ENCODE measurements at regions not wholly inside any gene's neighbourhood (a gene's known extent, or its start where the extent isn't known, plus 50 kb on each side); places are given as distances from the start of the nearest gene placed in this dataset.

DNA sequence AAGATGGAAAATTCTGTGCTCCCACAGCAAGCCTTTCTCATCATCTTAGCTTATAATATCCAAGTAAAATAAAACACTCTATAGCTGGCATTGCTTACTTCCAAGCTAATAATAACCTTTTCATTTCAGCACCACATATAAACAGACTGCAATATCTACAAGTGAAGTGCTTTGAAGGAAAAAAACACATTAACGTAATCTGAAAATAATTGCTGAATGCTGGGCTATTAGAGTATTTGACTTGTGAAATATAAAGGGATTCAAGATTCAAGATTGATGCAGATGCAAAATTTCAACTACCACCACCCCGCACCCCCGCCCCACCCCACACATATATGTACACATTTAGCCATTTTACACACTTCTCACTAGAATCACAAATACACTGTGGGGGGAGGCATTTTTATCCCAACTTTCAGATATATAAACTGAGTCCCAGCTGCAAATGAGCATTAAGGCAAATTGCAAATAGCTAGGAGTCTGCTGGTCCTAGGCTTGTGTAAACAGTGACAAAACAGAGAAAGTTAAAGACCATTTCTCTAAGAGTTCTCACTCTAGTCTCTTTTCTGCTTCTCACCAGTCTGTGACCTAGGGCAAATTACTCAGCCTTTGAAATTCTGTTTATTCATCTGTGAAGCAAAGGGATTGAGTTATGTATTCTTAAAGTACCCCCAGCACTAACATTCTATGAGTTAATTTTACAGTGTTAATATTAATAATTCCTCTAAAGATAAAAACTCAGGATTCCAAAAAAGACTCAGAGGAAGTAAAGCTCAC, 489.4 kb downstream of the PRELID2 start:
- Histone ChIP-seq H3K9ac (no peak overlapping the region), H3K79me2 (ENCODE audit: insufficient read depth) (no peaks in the 10 kb centered on the region), H3K4me2 (ENCODE audit: unreplicated experiment) (no peak overlapping the region), H3K27me3 (replicated peaks; ENCODE audit: insufficient read depth) (no peaks in the 10 kb centered on the region), H3K27ac (no peak overlapping the region), H3K4me3 (no peak overlapping the region), H3F3A (ENCODE audit: insufficient read depth) (peaks cover 10% of the 10 kb centered on the region), H3K9me2 (ENCODE audit: insufficient read depth) (no peaks in the 10 kb centered on the region), H3K9me3 (ENCODE audit: low read depth) (peaks cover 6% of the 10 kb centered on the region), H2AFZ (peak overlapping the region; percentile 30; the same call in 1 of the 2 replicates), H3K36me3 (ENCODE audit: low read depth) (no peaks in the 10 kb centered on the region), H3K4me1 (ENCODE audit: insufficient read depth) (peaks cover 23% of the 10 kb centered on the region), H4K20me1 (ENCODE audit: insufficient read depth) (no peaks in the 10 kb centered on the region)
- in situ Hi-C loops (cut with MboI), result loop anchor here (10.0 kb wide), 1 partner anchor 1141 kb away; no protein-coding TSS in a partner anchor
- no peak for TF ChIP-seq EZH2phosphoT487 (IDR thresholded peaks at IDR 0.05; ENCODE audit: insufficient read depth, low read depth)
- no peak for TF ChIP-seq EZH2 (IDR thresholded peaks at IDR 0.05; ENCODE audit: insufficient read depth, poor library complexity, severe bottlenecking)
- DNase-seq, result peak; percentile 15
- 91 to 95% methylated on average over 2 to 3 of the region's 3 CpGs for WGBS, 2 experiments (ENCODE audit: low coverage in 1 of 2, low lambda C conversion rate in 2 of 2, missing lambda C conversion rate in 2 of 2)

DNA sequence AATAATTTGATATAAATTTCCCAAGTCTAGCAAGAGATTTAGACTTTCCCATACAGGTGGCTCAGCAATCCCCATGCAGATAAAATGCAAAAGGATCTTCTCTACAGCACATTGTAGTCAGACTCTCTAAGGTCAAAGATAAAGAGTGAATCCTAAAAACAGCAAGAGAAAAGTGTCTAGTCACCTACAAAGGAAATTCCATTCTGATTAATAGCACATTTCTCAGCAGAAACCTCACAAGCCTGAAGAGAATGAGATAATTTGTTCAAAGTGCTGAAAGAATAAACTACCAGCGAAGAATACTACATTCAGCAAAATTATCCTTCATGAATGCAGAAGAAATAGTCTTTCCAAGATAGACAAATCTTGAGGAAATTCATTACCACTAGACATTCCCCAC, 493.3 kb downstream of the PRELID2 start:
- Histone ChIP-seq H3K9me3 (ENCODE audit: low read depth) (peaks cover 6% of the 10 kb centered on the region), H3K9me2 (ENCODE audit: insufficient read depth) (no peaks in the 10 kb centered on the region), H3K4me3 (no peak overlapping the region), H3K4me1 (ENCODE audit: insufficient read depth) (peaks cover 14% of the 10 kb centered on the region), H3K36me3 (ENCODE audit: low read depth) (no peaks in the 10 kb centered on the region), H3K27me3 (replicated peaks; ENCODE audit: insufficient read depth) (no peaks in the 10 kb centered on the region), H3K9ac (no peak overlapping the region), H2AFZ (no peak overlapping the region), H3K27ac (no peak overlapping the region), H3K79me2 (ENCODE audit: insufficient read depth) (no peaks in the 10 kb centered on the region), H4K20me1 (ENCODE audit: insufficient read depth) (no peaks in the 10 kb centered on the region), H3F3A (ENCODE audit: insufficient read depth) (peaks cover 10% of the 10 kb centered on the region), H3K4me2 (ENCODE audit: unreplicated experiment) (no peak overlapping the region)
- DNase-seq, result peak; percentile 16
- in situ Hi-C loops (cut with MboI), result loop anchor here (10.0 kb wide), 1 partner anchor 1137 kb away; no protein-coding TSS in a partner anchor
- WGBS, 2 experiments (ENCODE audit: low coverage in 1 of 2, low lambda C conversion rate in 2 of 2, missing lambda C conversion rate in 2 of 2), result 79 to 81% methylated on average over 1 of the region's 1 CpG
- TF ChIP-seq EZH2phosphoT487 (IDR thresholded peaks at IDR 0.05; ENCODE audit: insufficient read depth, low read depth) (no peak), EZH2 (IDR thresholded peaks at IDR 0.05; ENCODE audit: insufficient read depth, poor library complexity, severe bottlenecking) (no peak)

DNA sequence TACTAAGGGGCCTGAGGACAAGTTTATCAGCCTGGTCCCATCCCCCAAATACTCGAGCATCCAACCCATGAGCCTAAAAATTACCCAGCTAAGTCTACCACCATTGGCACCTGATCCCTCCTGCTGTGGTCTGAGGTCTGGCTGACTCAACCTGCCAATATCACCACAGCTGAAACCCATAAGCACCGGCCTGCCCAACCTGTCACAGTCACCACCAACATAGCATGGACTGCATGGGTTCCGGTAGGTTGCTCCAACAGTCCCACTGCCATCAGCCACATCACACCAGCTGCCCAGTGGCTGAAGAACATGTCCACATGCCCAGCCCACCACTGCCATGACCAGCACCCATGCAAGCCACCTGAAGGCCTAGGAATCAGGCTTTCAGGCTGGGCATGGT, 495.0 kb downstream of the PRELID2 start:
- no peaks in the 10 kb centered on the region for H3K36me3 ChIP-seq (ENCODE audit: low read depth)
- no peaks in the 10 kb centered on the region for H3K9me2 ChIP-seq (ENCODE audit: insufficient read depth)
- in situ Hi-C loops (cut with MboI), result loop anchor here (10.0 kb wide), 1 partner anchor 1135 kb away; no protein-coding TSS in a partner anchor
- no peak for TF ChIP-seq EZH2phosphoT487 (IDR thresholded peaks at IDR 0.05; ENCODE audit: insufficient read depth, low read depth)
- TF ChIP-seq EZH2 (IDR thresholded peaks at IDR 0.05; ENCODE audit: insufficient read depth, poor library complexity, severe bottlenecking), result no peak
- WGBS, 2 experiments (ENCODE audit: low coverage in 1 of 2, low lambda C conversion rate in 2 of 2, missing lambda C conversion rate in 2 of 2), result 83 to 86% methylated on average over 3 of the region's 3 CpGs
- no peak overlapping the region for H3K27ac ChIP-seq
- no peaks in the 10 kb centered on the region for H3K4me1 ChIP-seq (ENCODE audit: insufficient read depth)
- no peak overlapping the region for H3K9ac ChIP-seq
- H3K27me3 ChIP-seq (replicated peaks; ENCODE audit: insufficient read depth), result no peaks in the 10 kb centered on the region
- no peak overlapping the region for H2AFZ ChIP-seq
- H3K4me3 ChIP-seq, result no peak overlapping the region
- no peak overlapping the region for H3K4me2 ChIP-seq (ENCODE audit: unreplicated experiment)
- peaks cover 6% of the 10 kb centered on the region for H3K9me3 ChIP-seq (ENCODE audit: low read depth)
- H3K79me2 ChIP-seq (ENCODE audit: insufficient read depth), result no peaks in the 10 kb centered on the region
- DNase-seq, result no peak
- no peaks in the 10 kb centered on the region for H4K20me1 ChIP-seq (ENCODE audit: insufficient read depth)
- peaks cover 10% of the 10 kb centered on the region for H3F3A ChIP-seq (ENCODE audit: insufficient read depth)

DNA sequence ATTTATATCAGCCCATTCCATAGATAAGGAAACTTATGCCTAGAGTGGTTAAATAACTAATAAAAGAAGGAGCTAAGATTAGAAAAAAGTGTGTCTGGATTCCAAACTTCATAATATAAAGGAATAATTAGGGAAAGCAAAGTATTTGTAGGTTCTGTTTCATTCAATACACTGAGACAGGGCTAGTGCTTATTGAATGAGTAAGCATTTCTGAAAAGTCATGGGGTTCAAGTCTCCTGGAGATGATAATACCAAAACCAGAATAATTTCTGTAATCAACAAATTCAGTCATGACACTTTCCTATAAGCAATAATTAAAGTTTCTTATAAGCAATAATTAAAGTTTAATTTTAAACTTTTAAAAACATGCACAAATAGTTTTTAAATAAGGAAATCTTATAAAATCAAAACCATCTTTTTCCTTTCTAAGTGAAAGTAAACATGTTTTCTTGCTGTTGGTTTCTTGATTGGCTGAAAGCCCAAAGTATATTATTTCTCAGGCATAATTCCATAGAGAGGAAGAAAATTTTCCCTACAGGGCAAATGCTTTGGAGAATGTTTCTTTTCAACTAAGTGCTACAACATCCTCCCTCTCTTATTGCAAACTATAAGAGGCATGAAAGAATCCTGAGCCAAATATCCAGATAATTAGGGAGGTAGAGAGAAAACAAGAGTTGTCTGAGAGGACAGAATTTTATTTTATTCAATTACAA, 510.2 kb downstream of the PRELID2 start:
- H3K27ac ChIP-seq, result no peak overlapping the region
- in situ Hi-C loops (cut with MboI), result no loop called here
- 0 out of 2 replicates have a peak overlapping the region, but pooled peaks have one; percentile 26 for H2AFZ ChIP-seq

More for the DNA sequence above, 510.2 kb downstream of the PRELID2 start:
- Histone ChIP-seq H4K20me1 (ENCODE audit: insufficient read depth) (no peaks in the 10 kb centered on the region), H3K27me3 (replicated peaks; ENCODE audit: insufficient read depth) (no peaks in the 10 kb centered on the region), H3K4me2 (ENCODE audit: unreplicated experiment) (peak overlapping the region; percentile 9), H3K4me3 (no peak overlapping the region), H3K79me2 (ENCODE audit: insufficient read depth) (no peaks in the 10 kb centered on the region), H3F3A (ENCODE audit: insufficient read depth) (no peaks in the 10 kb centered on the region), H3K36me3 (ENCODE audit: low read depth) (no peaks in the 10 kb centered on the region), H3K9ac (no peak overlapping the region), H3K4me1 (ENCODE audit: insufficient read depth) (no peaks in the 10 kb centered on the region), H3K9me2 (ENCODE audit: insufficient read depth) (no peaks in the 10 kb centered on the region), H3K9me3 (ENCODE audit: low read depth) (no peaks in the 10 kb centered on the region)
- TF ChIP-seq EZH2phosphoT487 (IDR thresholded peaks at IDR 0.05; ENCODE audit: insufficient read depth, low read depth) (no peak), EZH2 (IDR thresholded peaks at IDR 0.05; ENCODE audit: insufficient read depth, poor library complexity, severe bottlenecking) (no peak)
- peak; percentile 5 for DNase-seq
